ENCODE measurements at regions not wholly inside any gene's neighbourhood (a gene's known extent, or its start where the extent isn't known, plus 50 kb on each side); places are given as distances from the start of the nearest gene placed in this dataset.
"Not testable (repeated sequence)": the region's sequence is repeated elsewhere in the genome, so short reads cannot be mapped to it uniquely, and the experiment has no call there.

GRCh38 chr3:5809586-5810246 lies 622.2 kb downstream of the EDEM1 start:
- no peak for DNase-seq (ENCODE audit: low read depth in 2 of 2)

- DNase-seq (ENCODE audit: low read depth in 2 of 2) = no peak
These were observed 623.5 kb downstream of the EDEM1 start for GRCh38 chr3:5811016-5811415.

- no peak for DNase-seq (ENCODE audit: low read depth in 2 of 2)
These were observed 626.0 kb downstream of the EDEM1 start for GRCh38 chr3:5813521-5813920.

- no peak for DNase-seq (ENCODE audit: low read depth in 2 of 2)
These were observed 635.3 kb downstream of the EDEM1 start for GRCh38 chr3:5822843-5823242.

- DNase-seq (ENCODE audit: low read depth in 2 of 2) = no peak
These were observed 639.0 kb downstream of the EDEM1 start for GRCh38 chr3:5826467-5826866.

GRCh38 chr3:5828251-5828650 lies 640.7 kb downstream of the EDEM1 start:
- DNase-seq (ENCODE audit: low read depth in 2 of 2) = no peak

- DNase-seq (ENCODE audit: low read depth in 2 of 2) = no peak
These were observed 652.5 kb downstream of the EDEM1 start for GRCh38 chr3:5840056-5840455.

- DNase-seq (ENCODE audit: low read depth in 2 of 2) = no peak
These were observed 654.1 kb downstream of the EDEM1 start for GRCh38 chr3:5841599-5841998.

- no peak for DNase-seq (ENCODE audit: low read depth in 2 of 2)
These were observed 658.8 kb downstream of the EDEM1 start for GRCh38 chr3:5846261-5846660.

GRCh38 chr3:5861151-5861550 lies 673.6 kb downstream of the EDEM1 start:
- DNase-seq (ENCODE audit: low read depth in 2 of 2) = no peak

GRCh38 chr3:5874931-5875341 lies 687.4 kb downstream of the EDEM1 start:
- no peak for DNase-seq (ENCODE audit: low read depth in 2 of 2)

GRCh38 chr3:5888851-5889250 lies 701.3 kb downstream of the EDEM1 start:
- no peak for DNase-seq (ENCODE audit: low read depth in 2 of 2)

- DNase-seq (ENCODE audit: low read depth in 2 of 2) = no peak
These were observed 701.9 kb downstream of the EDEM1 start for GRCh38 chr3:5889374-5889773.

GRCh38 chr3:5891711-5892110 lies 704.2 kb downstream of the EDEM1 start:
- DNase-seq (ENCODE audit: low read depth in 2 of 2) = no peak

- no peak for DNase-seq (ENCODE audit: low read depth in 2 of 2)
These were observed 710.6 kb downstream of the EDEM1 start for GRCh38 chr3:5898106-5898505.

- DNase-seq (ENCODE audit: low read depth in 2 of 2) = no peak
These were observed 711.7 kb downstream of the EDEM1 start for GRCh38 chr3:5899014-5899761.

- DNase-seq (ENCODE audit: low read depth in 2 of 2) = no peak
These were observed 730.4 kb downstream of the EDEM1 start for GRCh38 chr3:5917932-5918331.

GRCh38 chr3:5918626-5919025 lies 731.1 kb downstream of the EDEM1 start:
- DNase-seq (ENCODE audit: low read depth in 2 of 2) = no peak

- DNase-seq (ENCODE audit: low read depth in 2 of 2) = no peak
These were observed 741.5 kb downstream of the EDEM1 start for GRCh38 chr3:5929027-5929426.

GRCh38 chr3:5944061-5944460 lies 756.6 kb downstream of the EDEM1 start:
- not testable (repeated sequence) for DNase-seq (ENCODE audit: low read depth in 2 of 2)

GRCh38 chr3:5948084-5948483 lies 760.6 kb downstream of the EDEM1 start:
- DNase-seq (ENCODE audit: low read depth in 2 of 2) = no peak

GRCh38 chr3:5951026-5951425 lies 763.5 kb downstream of the EDEM1 start:
- no peak for DNase-seq (ENCODE audit: low read depth in 2 of 2)

GRCh38 chr3:5972586-5972985 lies 785.1 kb downstream of the EDEM1 start:
- DNase-seq (ENCODE audit: low read depth in 2 of 2) = no peak
